Breast epithelium (tissue), 3 donors: ENCODE measurements at regions not wholly inside any gene's neighbourhood (a gene's known extent, or its start where the extent isn't known, plus 50 kb on each side); places are given as distances from the start of the nearest gene placed in this dataset.

Experiments
- CTCF ChIP-seq, 3 donors: fragments of 450-650 bp; IDR thresholded peaks; one replicate each; pipeline ENCODE4 v1.5.1; 2016 to 2017; ENCODE audit warnings: antibody characterized with exemption in 3 of 3, mild to moderate bottlenecking in 3 of 3, moderate library complexity in 3 of 3
- POLR2A ChIP-seq: fragments of 450-650 bp; IDR thresholded peaks from one replicate; pipeline ENCODE4 v1.6.1; 2016; ENCODE audit warnings: antibody characterized with exemption, mild to moderate bottlenecking, moderate library complexity
- POLR2AphosphoS5 ChIP-seq, 3 donors: sonication (generic); formaldehyde crosslinking; IDR thresholded peaks; one replicate each; pipeline ENCODE4 v1.6.1; 2017; ENCODE audit warnings: antibody characterized with exemption in 3 of 3

GRCh38 chr20:60288945-60289344 lies 330.7 kb downstream of the CDH26 start:
- no peak for TF ChIP-seq CTCF (IDR thresholded peaks at IDR 0.05)
- TF ChIP-seq POLR2A: no peak
- TF ChIP-seq POLR2AphosphoS5 (IDR thresholded peaks at IDR 0.05): no peak
